ENCODE measurements at regions not wholly inside any gene's neighbourhood (a gene's known extent, or its start where the extent isn't known, plus 50 kb on each side); places are given as distances from the start of the nearest gene placed in this dataset.

- no peak for TF ChIP-seq ZNF318 (CRISPR knock-in tag; IDR thresholded peaks at IDR 0.05)
- no peak for TF ChIP-seq MTERF4 (CRISPR knock-in tag; IDR thresholded peaks at IDR 0.05)
- peak; percentile 92 for TF ChIP-seq HNF1B (CRISPR knock-in tag; IDR thresholded peaks at IDR 0.05)
- peak; percentile 83 for TF ChIP-seq TFE3 (CRISPR knock-in tag; IDR thresholded peaks at IDR 0.05)
- TF ChIP-seq PHF21A (CRISPR knock-in tag; IDR thresholded peaks at IDR 0.05), result peak; percentile 69; the same call in 1 of the 2 replicates
- peak; percentile 96 for TF ChIP-seq HDAC2 (CRISPR knock-in tag; IDR thresholded peaks at IDR 0.05)
- peak; percentile 68; the same call in 1 of the 2 replicates for TF ChIP-seq TARDBP (CRISPR knock-in tag; IDR thresholded peaks at IDR 0.05)
- TF ChIP-seq ZNF598 (CRISPR knock-in tag; IDR thresholded peaks at IDR 0.05; ENCODE audit: borderline replicate concordance), result 0 out of 2 replicates have a peak, but pooled peaks have one; percentile 32
- TF ChIP-seq HNF4G (IDR thresholded peaks at IDR 0.05; ENCODE audit: borderline replicate concordance, low read depth, low read length), result peak; percentile 45; the same call in 1 of the 2 replicates
- TF ChIP-seq HNF4G (CRISPR knock-in tag; IDR thresholded peaks at IDR 0.05; ENCODE audit: borderline replicate concordance, low read depth), result no peak
- TF ChIP-seq ZFAT (CRISPR knock-in tag; conservative IDR thresholded peaks at IDR 0.05), result no peak
- no peak for TF ChIP-seq XBP1 (CRISPR knock-in tag; IDR thresholded peaks at IDR 0.05)
- TF ChIP-seq NFATC3 (CRISPR knock-in tag; IDR thresholded peaks at IDR 0.05), result 0 out of 2 replicates have a peak, but pooled peaks have one; percentile 26
- TF ChIP-seq BRCA1 (CRISPR knock-in tag; IDR thresholded peaks at IDR 0.05), result no peak
- no peak for TF ChIP-seq ZNF256 (CRISPR knock-in tag; conservative IDR thresholded peaks at IDR 0.05)
- peak; percentile 65; the same call in 1 of the 2 replicates for TF ChIP-seq SIX1 (CRISPR knock-in tag; IDR thresholded peaks at IDR 0.05; ENCODE audit: borderline replicate concordance)
- no peak for TF ChIP-seq ZNF20 (CRISPR knock-in tag; IDR thresholded peaks at IDR 0.05)
- TF ChIP-seq NR2F2 (IDR thresholded peaks at IDR 0.05; ENCODE audit: borderline replicate concordance, low read depth), result peak; percentile 87
These were observed 81.7 kb upstream of the CPEB4 start (continued) for GRCh38 chr5:173806270-173807035.

Measured in HepG2 (cell line).